Activated naive CD8-positive, alpha-beta T cell treated with anti-CD3 and anti-CD28 coated beads for 36 hours (primary cell): ENCODE measurements at regions not wholly inside any gene's neighbourhood (a gene's known extent, or its start where the extent isn't known, plus 50 kb on each side); places are given as distances from the start of the nearest gene placed in this dataset.

Experiments used
- DNase-seq: peaks from one replicate; pipeline ENCODE4 v3.0.0; 2021
- H3K27ac Mint-ChIP-seq: one replicate; pipeline ENCODE4 v1.8.0; 2022; ENCODE audit warnings: mild to moderate bottlenecking, moderate library complexity, mixed read lengths
- H3K27me3 Mint-ChIP-seq: one replicate; pipeline ENCODE4 v1.8.0; 2022; ENCODE audit warnings: mild to moderate bottlenecking, mixed read lengths
- H3K36me3 Mint-ChIP-seq: one replicate; pipeline ENCODE4 v1.8.0; 2021; ENCODE audit warnings: mild to moderate bottlenecking, mixed read lengths
- H3K4me1 Mint-ChIP-seq: one replicate; pipeline ENCODE4 v1.8.0; 2021; ENCODE audit warnings: mixed read lengths
- H3K4me3 Mint-ChIP-seq: one replicate; pipeline ENCODE4 v1.8.0; 2022; ENCODE audit warnings: mild to moderate bottlenecking, moderate library complexity, mixed read lengths
- H3K9me3 Mint-ChIP-seq: one replicate; pipeline ENCODE4 v1.8.0; 2022; ENCODE audit warnings: mixed read lengths

- no peak for DNase-seq
- H3K27ac Mint-ChIP-seq: no peak overlapping the region
- no peak overlapping the region for H3K4me3 Mint-ChIP-seq
- H3K9me3 Mint-ChIP-seq: peaks cover 10% of the 10 kb centered on the region
- no peaks in the 10 kb centered on the region for H3K4me1 Mint-ChIP-seq
- H3K27me3 Mint-ChIP-seq: no peaks in the 10 kb centered on the region
- H3K36me3 Mint-ChIP-seq: no peaks in the 10 kb centered on the region
Measured at GRCh38 chr18:28916456-28916855, 739.5 kb upstream of the CDH2 start.

DNA sequence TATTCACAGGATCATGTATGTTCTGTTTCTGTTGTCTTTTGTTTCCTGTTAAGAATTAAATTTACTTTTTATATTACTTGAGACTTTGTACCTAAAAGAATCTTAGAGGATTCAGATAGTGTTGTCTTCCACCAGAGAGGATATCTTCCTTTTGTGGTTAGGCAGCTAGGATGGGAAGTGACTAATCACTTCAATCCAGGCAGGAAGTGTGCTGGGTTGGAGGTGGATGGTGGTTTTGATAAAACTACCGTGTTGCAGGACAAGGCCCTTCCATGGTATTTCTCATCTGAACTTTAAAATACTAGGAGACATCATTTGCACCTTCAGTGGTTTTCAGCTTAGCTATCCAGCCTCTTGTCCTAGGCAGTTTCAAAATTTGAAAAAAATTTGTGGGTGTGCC is 728.6 kb upstream of the CDH2 start:
- no peak overlapping the region for H3K4me3 Mint-ChIP-seq
- no peaks in the 10 kb centered on the region for H3K4me1 Mint-ChIP-seq
- H3K36me3 Mint-ChIP-seq: no peaks in the 10 kb centered on the region

DNA sequence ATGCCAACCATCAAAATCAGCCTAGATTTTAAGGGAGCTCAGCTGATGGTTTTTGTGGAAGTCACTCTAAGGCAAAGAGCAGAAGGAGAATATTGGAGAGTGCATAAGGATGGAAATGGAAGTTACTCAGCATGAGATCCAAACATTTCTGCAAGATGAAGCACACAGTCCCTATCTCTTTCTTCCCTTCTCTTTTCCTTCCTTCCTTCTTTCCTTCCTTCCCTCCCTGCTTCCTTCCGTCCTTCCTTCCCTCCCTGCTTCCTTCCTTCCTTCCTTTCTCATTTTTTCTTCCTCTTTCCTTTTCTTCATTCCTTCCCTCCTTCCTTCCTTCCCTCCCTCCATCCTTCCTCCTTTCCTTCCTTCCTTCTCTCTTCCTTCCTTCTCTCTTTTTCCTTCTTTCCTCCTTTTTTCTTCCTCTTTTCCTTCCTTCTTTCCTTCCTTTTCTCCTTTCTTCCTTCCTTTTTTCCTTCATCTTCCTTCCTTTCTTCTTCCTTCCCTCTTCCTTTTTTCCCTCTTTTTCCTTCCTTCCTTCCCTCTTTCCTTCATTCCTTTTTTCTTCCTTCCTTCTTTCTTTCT is 727.9 kb upstream of the CDH2 start:
- DNase-seq: no peak
- Mint-ChIP-seq H3K27me3 (no peaks in the 10 kb centered on the region), H3K4me1 (no peaks in the 10 kb centered on the region), H3K4me3 (no peak overlapping the region), H3K9me3 (peaks cover 2% of the 10 kb centered on the region), H3K36me3 (no peaks in the 10 kb centered on the region), H3K27ac (no peak overlapping the region)

More for the DNA sequence above, 728.6 kb upstream of the CDH2 start:
- Mint-ChIP-seq H3K9me3 (peaks cover 3% of the 10 kb centered on the region), H3K27me3 (no peaks in the 10 kb centered on the region), H3K27ac (no peak overlapping the region)
- DNase-seq: no peak

DNA sequence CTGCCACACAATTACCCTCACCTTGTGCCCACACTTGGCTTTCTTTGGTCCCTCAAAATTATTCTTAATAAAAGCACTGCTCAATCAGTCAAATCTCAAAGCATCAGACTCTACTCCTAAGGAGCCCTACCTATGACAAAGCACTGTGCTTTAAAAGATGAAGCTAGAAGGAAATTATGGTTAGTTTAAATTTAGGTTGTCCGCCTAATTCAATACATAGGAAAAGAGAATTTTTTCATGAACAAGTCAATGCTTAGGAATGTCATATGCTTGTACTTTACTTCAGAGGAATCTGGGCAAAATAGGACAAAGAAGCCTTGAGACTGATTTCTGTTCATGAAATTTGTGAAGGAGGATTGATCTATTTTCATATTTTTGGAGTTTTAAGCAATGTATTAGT is 726.4 kb upstream of the CDH2 start:
- peaks cover 2% of the 10 kb centered on the region for H3K9me3 Mint-ChIP-seq
- DNase-seq: no peak
- no peaks in the 10 kb centered on the region for H3K36me3 Mint-ChIP-seq
- no peak overlapping the region for H3K4me3 Mint-ChIP-seq
- no peaks in the 10 kb centered on the region for H3K27me3 Mint-ChIP-seq
- no peak overlapping the region for H3K27ac Mint-ChIP-seq
- no peaks in the 10 kb centered on the region for H3K4me1 Mint-ChIP-seq

DNA sequence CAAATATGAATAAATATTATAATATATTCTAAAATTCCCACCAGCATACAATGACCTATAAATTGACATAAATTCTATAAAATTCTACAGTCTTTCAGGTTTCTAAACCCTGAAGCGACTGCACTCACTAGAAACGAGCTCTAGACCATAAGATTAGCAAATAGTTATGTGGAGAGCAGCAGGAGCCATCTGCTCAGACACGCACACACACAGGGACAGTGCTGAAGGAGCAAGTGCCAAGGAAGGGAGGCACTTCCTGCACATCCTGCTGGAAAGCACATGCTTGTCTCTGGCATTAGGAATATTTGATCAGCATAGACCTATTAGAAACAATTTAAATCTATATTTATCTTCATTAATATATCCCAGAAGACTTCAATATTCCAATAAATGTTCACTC is 713.9 kb upstream of the CDH2 start:
- Mint-ChIP-seq H3K4me3 (no peak overlapping the region), H3K27ac (no peak overlapping the region), H3K9me3 (peaks cover 12% of the 10 kb centered on the region), H3K36me3 (no peaks in the 10 kb centered on the region), H3K4me1 (no peaks in the 10 kb centered on the region), H3K27me3 (no peaks in the 10 kb centered on the region)
- DNase-seq: no peak

GRCh38 chr18:28884304-28884703 is 707.4 kb upstream of the CDH2 start:
- Mint-ChIP-seq H3K27ac (no peak overlapping the region), H3K4me3 (no peak overlapping the region), H3K27me3 (no peaks in the 10 kb centered on the region), H3K36me3 (no peaks in the 10 kb centered on the region), H3K4me1 (no peaks in the 10 kb centered on the region), H3K9me3 (peaks cover 16% of the 10 kb centered on the region)
- DNase-seq: no peak

- no peaks in the 10 kb centered on the region for H3K4me1 Mint-ChIP-seq
- no peaks in the 10 kb centered on the region for H3K27me3 Mint-ChIP-seq
- no peaks in the 10 kb centered on the region for H3K36me3 Mint-ChIP-seq
- H3K4me3 Mint-ChIP-seq: no peak overlapping the region
- peaks cover 9% of the 10 kb centered on the region for H3K9me3 Mint-ChIP-seq
- DNase-seq: no peak
- no peak overlapping the region for H3K27ac Mint-ChIP-seq
Measured at GRCh38 chr18:28880856-28881255, 703.9 kb upstream of the CDH2 start.

GRCh38 chr18:28875059-28875458 is 698.1 kb upstream of the CDH2 start:
- no peaks in the 10 kb centered on the region for H3K27me3 Mint-ChIP-seq
- no peak for DNase-seq
- H3K27ac Mint-ChIP-seq: no peak overlapping the region
- no peaks in the 10 kb centered on the region for H3K36me3 Mint-ChIP-seq
- H3K4me3 Mint-ChIP-seq: no peak overlapping the region
- no peaks in the 10 kb centered on the region for H3K4me1 Mint-ChIP-seq
- peaks cover 6% of the 10 kb centered on the region for H3K9me3 Mint-ChIP-seq

GRCh38 chr18:28863396-28863795 is 686.5 kb upstream of the CDH2 start:
- Mint-ChIP-seq H3K27me3 (no peaks in the 10 kb centered on the region), H3K4me1 (no peaks in the 10 kb centered on the region), H3K4me3 (no peak overlapping the region), H3K36me3 (no peaks in the 10 kb centered on the region), H3K27ac (no peak overlapping the region), H3K9me3 (peaks cover 11% of the 10 kb centered on the region)
- DNase-seq: no peak

DNA sequence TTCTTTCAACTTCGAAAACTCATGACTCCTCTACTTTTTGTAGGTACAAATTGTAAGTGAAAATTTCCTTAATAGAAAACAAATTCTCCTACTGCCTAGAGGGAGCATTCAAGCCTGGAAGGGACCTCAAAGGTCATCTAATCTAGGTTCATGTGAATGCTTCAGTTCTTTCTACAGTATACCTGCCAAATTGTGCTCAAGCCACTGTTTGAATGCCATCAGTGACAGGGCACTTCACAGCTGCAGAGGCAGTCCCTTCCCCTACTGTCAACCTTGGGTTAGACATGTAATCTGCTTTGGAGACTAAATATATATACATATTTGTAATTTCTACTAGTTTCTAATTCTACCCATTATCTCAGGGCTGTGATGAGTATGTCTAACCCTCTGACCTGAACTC is 681.3 kb upstream of the CDH2 start:
- H3K4me1 Mint-ChIP-seq: no peaks in the 10 kb centered on the region
- H3K27me3 Mint-ChIP-seq: no peaks in the 10 kb centered on the region
- DNase-seq: no peak
- no peak overlapping the region for H3K4me3 Mint-ChIP-seq
- H3K9me3 Mint-ChIP-seq: peaks cover 10% of the 10 kb centered on the region
- H3K36me3 Mint-ChIP-seq: no peaks in the 10 kb centered on the region
- no peak overlapping the region for H3K27ac Mint-ChIP-seq

- no peak overlapping the region for H3K27ac Mint-ChIP-seq
- peaks cover 7% of the 10 kb centered on the region for H3K9me3 Mint-ChIP-seq
- H3K4me3 Mint-ChIP-seq: no peak overlapping the region
- no peaks in the 10 kb centered on the region for H3K4me1 Mint-ChIP-seq
- no peaks in the 10 kb centered on the region for H3K36me3 Mint-ChIP-seq
- DNase-seq: no peak
- H3K27me3 Mint-ChIP-seq: no peaks in the 10 kb centered on the region
Measured at GRCh38 chr18:28855989-28856388, 679.1 kb upstream of the CDH2 start.

DNA sequence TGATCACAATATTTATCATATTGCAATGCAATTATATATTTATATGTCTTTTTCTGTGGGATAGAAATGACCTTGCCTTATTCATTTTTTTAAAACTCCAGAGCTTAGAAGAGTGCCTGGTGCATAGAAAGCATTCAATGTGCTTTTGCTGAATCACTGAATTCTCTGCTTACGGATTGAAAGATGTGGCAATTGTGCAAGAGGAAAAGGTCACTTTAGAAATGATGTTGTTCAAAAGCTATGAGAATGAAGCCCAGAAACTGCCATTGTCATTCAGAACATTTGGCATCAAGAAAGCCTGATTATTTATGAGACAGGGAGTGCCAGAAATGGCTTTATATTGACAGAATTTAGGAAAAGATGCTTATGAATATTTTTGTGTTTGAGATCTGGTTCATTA is 678.6 kb upstream of the CDH2 start:
- no peaks in the 10 kb centered on the region for H3K36me3 Mint-ChIP-seq
- no peaks in the 10 kb centered on the region for H3K27me3 Mint-ChIP-seq
- H3K4me1 Mint-ChIP-seq: no peaks in the 10 kb centered on the region
- no peak overlapping the region for H3K27ac Mint-ChIP-seq
- H3K4me3 Mint-ChIP-seq: no peak overlapping the region
- DNase-seq: no peak
- H3K9me3 Mint-ChIP-seq: peaks cover 9% of the 10 kb centered on the region

DNA sequence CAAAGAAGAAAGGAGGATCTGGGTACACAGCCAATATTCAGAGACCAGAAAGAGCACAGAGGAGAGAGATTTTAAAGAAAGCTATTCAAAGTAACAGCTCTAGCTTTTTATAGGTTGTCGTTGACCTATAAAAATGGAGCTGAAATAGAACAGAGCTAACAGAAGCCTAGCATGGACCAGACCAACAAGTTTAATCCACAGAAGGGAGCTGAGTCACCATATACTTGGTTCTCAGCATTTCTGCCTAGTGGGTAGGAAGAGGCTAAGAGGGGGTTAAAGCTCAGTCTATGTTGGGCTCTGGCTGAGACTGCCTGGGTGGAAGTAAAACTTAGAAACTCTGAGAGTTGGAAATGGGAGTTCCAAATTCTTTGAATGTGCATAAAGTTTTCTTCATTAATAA is 678.0 kb upstream of the CDH2 start:
- Mint-ChIP-seq H3K27me3 (no peaks in the 10 kb centered on the region), H3K4me3 (no peak overlapping the region), H3K9me3 (peaks cover 13% of the 10 kb centered on the region), H3K4me1 (no peaks in the 10 kb centered on the region), H3K36me3 (no peaks in the 10 kb centered on the region), H3K27ac (no peak overlapping the region)
- no peak for DNase-seq

- Mint-ChIP-seq H3K4me3 (no peak overlapping the region), H3K36me3 (no peaks in the 10 kb centered on the region), H3K4me1 (no peaks in the 10 kb centered on the region), H3K9me3 (peaks cover 15% of the 10 kb centered on the region), H3K27ac (no peak overlapping the region), H3K27me3 (no peaks in the 10 kb centered on the region)
- DNase-seq: no peak
Measured at GRCh38 chr18:28846958-28847357, 670.0 kb upstream of the CDH2 start.

DNA sequence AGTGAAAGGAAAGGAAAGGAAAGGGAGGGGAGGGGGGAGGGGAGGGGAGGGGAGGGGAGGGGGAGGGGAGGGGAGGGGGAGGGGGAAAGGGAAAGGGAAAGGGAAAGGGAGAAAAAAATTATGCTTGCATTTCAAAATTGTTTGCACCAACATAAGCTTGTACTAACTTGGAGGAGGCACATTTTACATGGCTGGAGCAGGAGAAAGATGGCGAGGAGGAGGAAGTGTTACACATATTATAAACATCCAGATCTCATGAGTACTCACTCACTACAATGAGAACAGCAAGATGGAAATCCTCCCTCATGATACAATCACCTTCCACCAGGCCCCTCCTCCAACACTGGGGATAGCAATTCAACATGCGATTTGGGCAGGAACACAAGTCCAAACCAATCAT is 660.2 kb upstream of the CDH2 start:
- no peak overlapping the region for H3K4me3 Mint-ChIP-seq
- peaks cover 4% of the 10 kb centered on the region for H3K9me3 Mint-ChIP-seq

DNA sequence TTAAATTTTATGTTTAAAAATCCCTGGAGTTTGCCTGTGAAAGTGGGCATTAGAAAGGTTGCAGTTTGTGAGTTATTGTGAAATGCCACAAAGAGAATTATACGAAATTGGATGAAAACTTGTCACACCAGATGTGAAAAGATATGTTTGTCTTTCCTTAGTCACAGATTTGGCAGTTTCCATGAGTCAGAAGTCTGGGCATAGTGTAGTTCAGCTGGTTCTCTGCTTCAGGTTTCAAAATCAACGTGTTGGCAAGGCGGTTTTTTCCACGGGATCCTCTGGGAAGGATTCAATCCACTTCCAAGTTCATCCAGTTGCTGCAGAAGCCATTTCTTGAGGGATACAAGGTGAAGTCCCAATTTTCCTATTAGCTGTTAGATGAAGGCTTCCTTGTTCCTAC is 658.0 kb upstream of the CDH2 start:
- H3K4me3 Mint-ChIP-seq: no peak overlapping the region
- no peaks in the 10 kb centered on the region for H3K27me3 Mint-ChIP-seq
- no peak for DNase-seq
- peaks cover 4% of the 10 kb centered on the region for H3K9me3 Mint-ChIP-seq
- no peaks in the 10 kb centered on the region for H3K4me1 Mint-ChIP-seq
- no peaks in the 10 kb centered on the region for H3K36me3 Mint-ChIP-seq
- H3K27ac Mint-ChIP-seq: no peak overlapping the region

More for the DNA sequence above, 660.2 kb upstream of the CDH2 start:
- no peaks in the 10 kb centered on the region for H3K27me3 Mint-ChIP-seq
- H3K36me3 Mint-ChIP-seq: no peaks in the 10 kb centered on the region
- H3K4me1 Mint-ChIP-seq: no peaks in the 10 kb centered on the region
- no peak overlapping the region for H3K27ac Mint-ChIP-seq
- DNase-seq: no peak

GRCh38 chr18:28831908-28832307 is 655.0 kb upstream of the CDH2 start:
- no peaks in the 10 kb centered on the region for H3K27me3 Mint-ChIP-seq
- no peak overlapping the region for H3K4me3 Mint-ChIP-seq

More at GRCh38 chr18:28831908-28832307, 655.0 kb upstream of the CDH2 start:
- Mint-ChIP-seq H3K9me3 (no peaks in the 10 kb centered on the region), H3K4me1 (no peaks in the 10 kb centered on the region), H3K27ac (no peak overlapping the region), H3K36me3 (no peaks in the 10 kb centered on the region)
- no peak for DNase-seq
